Effector memory CD4-positive, alpha-beta T cell (primary cell): ENCODE measurements at regions not wholly inside any gene's neighbourhood (a gene's known extent, or its start where the extent isn't known, plus 50 kb on each side); places are given as distances from the start of the nearest gene placed in this dataset.

Experiments used
- DNase-seq, 3 donors: peaks; one replicate each; pipeline ENCODE4 v3.0.0-alpha.2; 2020
- H3K27ac ChIP-seq: 2 replicates; pipeline ENCODE4 v1.7.0; 2013; ENCODE audit warnings: mild to moderate bottlenecking, low read length, moderate library complexity; ENCODE audit not compliant: insufficient read depth, poor library complexity, severe bottlenecking
- H3K27me3 ChIP-seq: replicated peaks from 2 replicates; pipeline ENCODE4 v1.7.0; 2013; ENCODE audit warnings: mild to moderate bottlenecking, low read length; ENCODE audit not compliant: insufficient read depth, control insufficient read depth, poor library complexity, severe bottlenecking
- H3K36me3 ChIP-seq: 2 replicates; pipeline ENCODE4 v1.7.0; 2013; ENCODE audit warnings: mild to moderate bottlenecking, low read length, moderate library complexity; ENCODE audit not compliant: control insufficient read depth, insufficient read depth
- H3K4me1 ChIP-seq: 2 replicates; pipeline ENCODE4 v1.7.0; 2013; ENCODE audit warnings: low read length, mild to moderate bottlenecking; ENCODE audit not compliant: control insufficient read depth, insufficient read depth, poor library complexity, severe bottlenecking
- H3K4me3 ChIP-seq: 2 replicates; pipeline ENCODE4 v1.7.0; 2013; ENCODE audit warnings: low read length, low read depth, mild to moderate bottlenecking; ENCODE audit not compliant: insufficient read depth, poor library complexity, severe bottlenecking
- H3K9me3 ChIP-seq: 2 replicates; pipeline ENCODE4 v1.7.0; 2013; ENCODE audit warnings: mild to moderate bottlenecking, low read length, moderate library complexity; ENCODE audit not compliant: control insufficient read depth

DNA sequence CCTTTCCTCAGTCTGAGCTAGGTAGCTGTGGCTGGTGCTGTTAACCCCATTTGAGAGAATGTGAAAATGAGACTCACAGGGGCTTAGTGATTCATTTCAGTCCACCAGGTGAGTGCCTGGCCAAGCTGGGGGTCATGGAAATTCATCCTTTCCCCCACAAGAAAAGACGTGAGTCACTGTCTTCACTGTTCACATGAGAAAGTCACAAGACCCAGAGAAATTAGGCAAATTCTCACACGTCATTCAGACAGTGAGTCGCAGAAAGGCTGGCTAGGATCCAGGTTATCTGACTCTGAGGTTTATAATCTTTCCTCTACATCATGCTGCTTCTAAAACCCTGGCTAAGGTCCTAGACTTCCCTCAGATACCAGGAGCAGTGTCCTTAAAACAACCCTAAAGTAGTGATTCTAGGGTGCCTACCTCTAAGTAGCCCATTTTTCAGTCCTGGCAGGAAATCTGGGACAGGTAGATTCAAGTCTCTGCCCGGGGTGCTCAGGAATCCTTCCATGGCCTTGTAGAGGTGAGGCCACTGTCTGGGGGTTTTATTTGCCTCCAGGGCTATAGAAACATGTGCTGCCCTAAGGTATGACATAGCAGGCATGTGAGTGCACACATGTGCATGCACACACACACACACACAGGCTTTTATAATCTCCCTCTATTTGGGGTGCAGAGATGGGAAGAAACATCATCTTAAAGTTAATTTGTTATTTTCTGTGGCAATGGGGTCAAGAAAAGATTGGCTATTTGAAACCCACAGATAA is 427.9 kb upstream of the CELF2 start:
- Histone ChIP-seq H3K4me3 (no peak overlapping the region), H3K4me1 (no peaks in the 10 kb centered on the region), H3K27me3 (peaks cover 4% of the 10 kb centered on the region), H3K36me3 (no peaks in the 10 kb centered on the region), H3K9me3 (no peaks in the 10 kb centered on the region), H3K27ac (no peak overlapping the region)
- DNase-seq = no peak

- H3K4me1 ChIP-seq = no peaks in the 10 kb centered on the region
- DNase-seq = no peak
- H3K9me3 ChIP-seq = no peaks in the 10 kb centered on the region
Observed at GRCh38 chr10:10591715-10592341, 425.8 kb upstream of the CELF2 start.

DNA sequence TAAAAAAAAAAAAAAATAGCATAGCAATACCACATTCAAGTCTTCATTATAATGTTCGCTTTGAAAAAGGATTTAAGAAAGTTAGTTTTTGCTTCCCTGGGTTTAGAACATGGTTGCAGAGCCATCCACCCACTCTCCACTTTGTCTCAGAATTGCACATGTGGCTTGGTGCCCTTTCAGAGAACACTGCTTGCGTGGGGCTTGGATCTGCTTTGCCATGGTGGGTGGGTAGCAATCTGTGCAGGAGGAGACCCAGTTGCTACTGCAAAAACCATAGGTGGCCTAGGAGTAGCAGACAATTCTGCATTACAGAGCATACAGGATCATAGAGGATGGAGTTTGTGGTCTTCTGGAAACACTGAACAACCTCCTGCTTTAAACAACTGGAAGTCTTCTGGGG is 421.4 kb upstream of the CELF2 start:
- H3K4me3 ChIP-seq = no peak overlapping the region
- no peaks in the 10 kb centered on the region for H3K9me3 ChIP-seq
- DNase-seq = no peak
- no peak overlapping the region for H3K27ac ChIP-seq
- H3K27me3 ChIP-seq = peaks cover 4% of the 10 kb centered on the region
- H3K36me3 ChIP-seq = no peaks in the 10 kb centered on the region
- no peaks in the 10 kb centered on the region for H3K4me1 ChIP-seq

More at GRCh38 chr10:10591715-10592341, 425.8 kb upstream of the CELF2 start:
- Histone ChIP-seq H3K27ac (no peak overlapping the region), H3K36me3 (no peaks in the 10 kb centered on the region), H3K4me3 (no peak overlapping the region), H3K27me3 (peaks cover 4% of the 10 kb centered on the region)

DNA sequence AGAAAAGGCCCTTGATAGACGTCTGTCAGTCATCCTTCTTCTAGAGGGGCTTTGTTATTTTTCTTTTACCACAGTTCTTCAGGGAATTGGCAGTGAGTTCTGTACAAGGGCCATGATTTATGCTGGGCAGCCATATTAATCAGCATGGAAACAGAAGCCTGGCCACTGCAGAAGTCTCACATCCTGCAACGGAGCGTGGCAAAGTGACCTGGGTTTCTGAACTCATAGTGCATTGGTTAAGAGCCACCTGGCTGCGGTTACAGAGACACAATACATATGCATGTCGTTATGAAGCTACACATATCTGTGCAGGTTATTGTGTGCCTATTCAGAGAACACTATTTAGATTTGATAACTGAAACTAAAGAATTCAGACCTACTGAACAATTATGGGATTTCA is 419.4 kb upstream of the CELF2 start:
- no peaks in the 10 kb centered on the region for H3K27me3 ChIP-seq
- H3K4me1 ChIP-seq = no peaks in the 10 kb centered on the region
- no peak for DNase-seq
- H3K4me3 ChIP-seq = no peak overlapping the region
- no peak overlapping the region for H3K27ac ChIP-seq
- no peaks in the 10 kb centered on the region for H3K9me3 ChIP-seq
- no peaks in the 10 kb centered on the region for H3K36me3 ChIP-seq

DNA sequence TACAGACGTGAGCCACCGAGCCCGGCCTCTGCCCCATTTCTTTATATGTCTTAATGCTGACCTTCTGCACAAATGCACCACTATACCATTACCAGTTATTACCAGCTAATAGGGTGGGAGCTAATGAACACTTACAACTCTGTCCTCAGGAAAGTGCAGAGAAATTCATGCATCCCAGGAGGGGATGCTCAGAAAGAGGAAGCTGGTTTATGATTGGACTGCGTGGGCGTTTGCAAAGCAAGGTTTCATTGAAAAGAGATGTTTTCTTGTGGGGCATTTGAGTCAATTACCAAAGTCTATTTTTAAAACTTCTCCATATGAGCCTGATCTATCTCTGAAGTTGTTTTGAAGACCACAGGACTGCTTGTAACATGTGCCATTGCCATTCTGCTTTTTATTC is 417.7 kb upstream of the CELF2 start:
- Histone ChIP-seq H3K4me3 (no peak overlapping the region), H3K27me3 (no peaks in the 10 kb centered on the region), H3K4me1 (no peaks in the 10 kb centered on the region), H3K36me3 (no peaks in the 10 kb centered on the region), H3K9me3 (no peaks in the 10 kb centered on the region), H3K27ac (no peak overlapping the region)
- no peak for DNase-seq

DNA sequence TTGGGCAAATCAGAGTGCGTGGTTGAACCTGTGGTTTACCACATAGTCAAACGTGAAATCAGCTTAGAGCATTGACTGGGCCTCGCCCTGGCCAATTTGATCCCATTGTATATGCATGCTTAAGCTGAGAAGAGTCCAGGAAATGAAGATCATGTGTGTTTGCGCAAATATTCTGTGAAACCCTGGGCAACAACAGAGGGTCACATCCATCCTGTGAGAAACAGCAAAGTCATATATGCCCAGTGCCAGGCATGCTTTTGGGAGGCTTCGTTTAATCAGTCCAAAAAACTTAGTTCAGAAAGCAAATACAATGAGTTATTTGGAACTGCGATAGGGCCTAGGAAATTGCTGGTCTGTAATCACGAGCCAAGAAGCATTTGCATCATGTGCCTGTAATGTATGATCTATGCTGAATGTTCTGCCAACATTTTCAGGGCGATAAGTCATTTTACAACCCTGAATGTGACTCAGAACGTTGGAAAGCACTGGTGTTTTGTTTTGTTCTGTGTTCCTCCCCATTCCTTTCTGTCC is 412.1 kb upstream of the CELF2 start:
- Histone ChIP-seq H3K27ac (no peak overlapping the region), H3K4me3 (no peak overlapping the region), H3K9me3 (no peaks in the 10 kb centered on the region), H3K27me3 (no peaks in the 10 kb centered on the region), H3K4me1 (no peaks in the 10 kb centered on the region), H3K36me3 (no peaks in the 10 kb centered on the region)
- DNase-seq = no peak

DNA sequence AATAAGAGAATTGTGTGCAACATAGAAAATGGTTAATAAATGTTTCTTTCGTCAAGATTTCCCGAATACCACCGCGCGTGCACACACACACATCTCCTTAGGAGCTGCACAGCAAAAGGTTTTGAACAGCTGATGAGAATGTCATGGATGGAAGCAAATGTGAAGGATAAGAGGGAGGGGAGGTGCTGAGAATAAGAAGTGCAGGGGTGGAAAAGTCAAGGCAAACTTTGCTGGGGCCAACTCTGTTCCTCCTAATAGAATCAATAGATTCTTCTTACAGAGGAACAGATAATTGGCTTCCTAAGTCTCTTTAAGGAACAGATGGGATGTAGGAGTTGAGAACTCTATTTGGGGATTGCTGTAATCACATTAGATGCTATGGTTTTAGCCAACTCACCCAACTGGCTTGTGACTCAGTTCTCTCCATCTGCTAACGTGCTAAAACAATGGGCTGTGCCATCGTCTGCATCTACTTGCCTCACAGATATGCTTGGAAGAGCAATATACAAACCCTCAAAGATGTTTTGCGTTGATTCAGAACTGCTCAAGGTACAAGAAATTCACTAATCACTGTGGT is 408.2 kb upstream of the CELF2 start:
- no peak for DNase-seq
- Histone ChIP-seq H3K36me3 (no peaks in the 10 kb centered on the region), H3K4me1 (no peaks in the 10 kb centered on the region), H3K9me3 (no peaks in the 10 kb centered on the region), H3K27ac (no peak overlapping the region), H3K4me3 (no peak overlapping the region), H3K27me3 (no peaks in the 10 kb centered on the region)

DNA sequence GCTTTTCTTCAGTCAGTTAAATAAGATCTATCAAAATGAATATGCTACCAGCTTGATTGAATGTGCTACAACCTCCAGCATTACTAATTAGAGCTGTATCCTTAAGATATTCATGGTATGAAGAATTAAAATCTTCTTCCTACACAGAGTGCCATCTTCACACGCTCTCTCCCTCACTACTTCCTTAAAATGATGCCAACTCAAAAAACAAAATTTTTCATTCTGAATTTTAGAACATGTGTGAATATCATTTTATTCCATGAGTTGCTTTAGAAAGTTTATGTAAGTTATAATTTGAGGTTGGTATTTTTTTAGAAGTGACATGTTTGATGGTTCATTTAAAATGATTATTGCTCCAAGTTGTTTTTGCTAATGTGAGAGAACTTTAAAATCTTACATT is 407.5 kb upstream of the CELF2 start:
- Histone ChIP-seq H3K4me1 (no peaks in the 10 kb centered on the region), H3K27ac (no peak overlapping the region), H3K36me3 (no peaks in the 10 kb centered on the region), H3K27me3 (no peaks in the 10 kb centered on the region), H3K4me3 (no peak overlapping the region), H3K9me3 (no peaks in the 10 kb centered on the region)
- no peak for DNase-seq

DNA sequence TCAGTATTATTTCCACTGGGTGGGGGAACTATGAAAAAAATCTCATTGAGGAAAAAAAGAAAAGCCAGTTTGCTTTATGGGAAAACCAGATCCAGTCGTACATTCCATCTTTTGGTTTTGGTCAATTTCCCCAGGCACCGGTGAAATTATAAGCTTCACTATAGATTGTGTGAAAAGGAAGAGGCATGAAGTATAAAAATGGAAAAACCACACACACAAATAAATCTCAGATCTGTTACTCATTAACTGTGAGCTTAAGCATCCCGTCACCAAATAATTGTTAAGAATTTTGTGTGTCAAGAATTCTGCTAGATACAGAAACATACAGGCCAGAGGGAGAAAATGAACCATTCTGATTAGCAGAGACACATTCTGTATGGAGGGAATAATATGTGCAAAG is 405.5 kb upstream of the CELF2 start:
- Histone ChIP-seq H3K4me1 (no peaks in the 10 kb centered on the region), H3K27ac (no peak overlapping the region), H3K9me3 (no peaks in the 10 kb centered on the region), H3K27me3 (no peaks in the 10 kb centered on the region), H3K36me3 (no peaks in the 10 kb centered on the region), H3K4me3 (no peak overlapping the region)
- DNase-seq = no peak

GRCh38 chr10:10613656-10614244 is 403.9 kb upstream of the CELF2 start:
- no peak for DNase-seq
- H3K9me3 ChIP-seq = no peaks in the 10 kb centered on the region

More at GRCh38 chr10:10613656-10614244, 403.9 kb upstream of the CELF2 start:
- no peak overlapping the region for H3K27ac ChIP-seq
- H3K4me3 ChIP-seq = no peak overlapping the region
- H3K4me1 ChIP-seq = no peaks in the 10 kb centered on the region
- no peaks in the 10 kb centered on the region for H3K27me3 ChIP-seq
- H3K36me3 ChIP-seq = no peaks in the 10 kb centered on the region
